GM18508 (cell line): ENCODE measurements at regions not wholly inside any gene's neighbourhood (a gene's known extent, or its start where the extent isn't known, plus 50 kb on each side); places are given as distances from the start of the nearest gene placed in this dataset.
"Not testable (repeated sequence)": the region's sequence is repeated elsewhere in the genome, so short reads cannot be mapped to it uniquely, and the experiment has no call there.

Source experiments
- ATAC-seq: cut with Tn5 transposase; IDR thresholded peaks from one replicate; pipeline ENCODE4 v1.9.1; 2021; ENCODE audit warnings: moderate number of reproducible peaks; ENCODE audit not compliant: insufficient read depth, unreplicated experiment

DNA sequence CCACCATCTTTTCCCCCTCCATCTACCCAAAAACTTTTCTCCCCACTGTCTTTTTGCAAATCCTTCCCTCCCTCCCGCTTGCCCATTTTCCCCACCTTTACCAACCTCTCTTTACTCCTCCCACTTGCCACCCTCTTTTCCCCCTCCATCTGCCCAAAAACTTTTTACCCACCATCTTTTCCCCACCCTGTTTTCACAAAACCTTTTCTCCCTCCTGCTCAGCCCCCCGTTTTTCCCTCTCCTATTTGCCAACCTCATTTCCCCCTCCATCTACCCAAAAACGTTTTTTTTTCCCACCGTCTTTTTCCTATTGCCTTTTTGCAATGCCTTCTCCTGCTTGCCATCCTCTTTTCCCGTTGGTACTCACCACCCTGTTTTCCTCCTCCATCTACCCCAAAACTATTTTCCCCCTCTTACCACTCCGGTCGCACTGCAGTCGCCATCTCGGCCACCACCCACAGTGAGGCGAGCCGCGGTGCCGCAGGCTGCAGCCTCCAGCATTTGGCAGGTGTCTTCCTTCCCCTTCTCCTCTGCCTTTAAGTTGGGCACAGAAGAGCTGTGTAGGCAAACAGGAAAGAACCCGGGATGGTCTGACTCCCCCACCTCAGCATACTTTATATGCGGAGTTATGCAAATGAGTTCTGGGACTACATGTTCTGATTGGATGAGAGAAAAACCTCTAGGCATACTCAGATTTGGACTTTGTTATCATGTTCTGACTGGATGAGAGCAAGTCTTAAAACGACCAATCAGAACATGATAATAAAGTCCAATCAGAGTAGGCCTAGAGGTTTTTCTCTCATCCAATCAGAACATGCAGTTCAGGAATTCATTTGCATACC lies 121.2 kb upstream of the VPREB1 start:
- ATAC-seq = no peak

- no peak for ATAC-seq
Observed at GRCh38 chr22:22122348-22123117, 122.1 kb upstream of the VPREB1 start.

DNA sequence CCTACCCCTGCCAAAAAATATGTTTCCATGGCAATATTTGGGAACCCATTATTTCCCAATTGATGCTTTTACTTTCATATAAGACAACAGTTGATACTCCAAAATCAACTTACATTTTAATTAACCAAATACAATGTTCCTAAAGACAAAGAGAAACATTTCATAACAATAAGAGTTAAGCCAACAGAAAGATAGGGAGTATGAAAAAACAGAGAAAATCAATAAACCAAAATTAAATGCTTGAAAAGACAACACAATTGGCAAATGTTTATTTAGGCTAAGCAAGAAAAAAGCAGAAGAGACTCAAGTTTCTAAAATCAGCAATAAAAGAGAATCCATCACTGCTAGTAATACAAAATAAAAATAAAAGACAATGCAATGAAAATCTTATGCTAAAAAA lies 123.1 kb upstream of the VPREB1 start:
- no peak for ATAC-seq

DNA sequence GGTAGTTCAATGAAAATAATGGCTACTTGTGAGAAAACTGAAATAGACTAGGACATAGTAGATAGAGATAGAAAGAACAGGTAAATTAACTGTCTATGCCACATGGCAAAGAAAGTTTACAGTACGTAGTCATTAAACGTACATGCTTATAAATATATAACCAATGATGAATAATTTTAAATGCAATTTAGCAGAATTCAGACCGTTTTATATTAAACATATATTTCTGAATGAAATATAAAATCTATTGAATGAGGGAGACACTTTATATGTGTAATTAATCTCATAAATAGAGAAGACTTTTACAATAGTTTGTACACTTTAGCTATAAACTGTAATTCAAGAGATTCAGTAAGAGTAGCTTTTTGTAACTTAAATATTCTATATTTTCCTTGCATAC lies 124.4 kb upstream of the VPREB1 start:
- no peak for ATAC-seq

DNA sequence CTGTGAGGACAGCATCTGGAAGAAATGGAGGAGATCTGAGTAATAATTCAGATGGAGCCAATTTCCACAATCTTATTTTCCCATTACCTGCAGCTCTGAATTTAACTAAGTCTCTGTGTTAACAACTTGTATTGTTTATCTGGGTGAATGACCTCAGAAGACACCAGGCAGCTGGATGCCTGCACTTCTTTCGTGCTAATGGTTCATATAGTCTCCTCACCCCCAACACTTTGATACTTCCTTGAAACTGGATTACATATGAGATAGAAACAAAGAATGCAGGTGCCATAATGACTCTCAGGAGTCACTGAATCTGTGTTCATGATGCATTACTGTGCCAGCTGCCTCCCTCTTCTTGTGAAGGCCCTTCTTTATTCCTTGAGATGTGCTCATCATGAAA lies 125.6 kb upstream of the VPREB1 start:
- no peak for ATAC-seq

DNA sequence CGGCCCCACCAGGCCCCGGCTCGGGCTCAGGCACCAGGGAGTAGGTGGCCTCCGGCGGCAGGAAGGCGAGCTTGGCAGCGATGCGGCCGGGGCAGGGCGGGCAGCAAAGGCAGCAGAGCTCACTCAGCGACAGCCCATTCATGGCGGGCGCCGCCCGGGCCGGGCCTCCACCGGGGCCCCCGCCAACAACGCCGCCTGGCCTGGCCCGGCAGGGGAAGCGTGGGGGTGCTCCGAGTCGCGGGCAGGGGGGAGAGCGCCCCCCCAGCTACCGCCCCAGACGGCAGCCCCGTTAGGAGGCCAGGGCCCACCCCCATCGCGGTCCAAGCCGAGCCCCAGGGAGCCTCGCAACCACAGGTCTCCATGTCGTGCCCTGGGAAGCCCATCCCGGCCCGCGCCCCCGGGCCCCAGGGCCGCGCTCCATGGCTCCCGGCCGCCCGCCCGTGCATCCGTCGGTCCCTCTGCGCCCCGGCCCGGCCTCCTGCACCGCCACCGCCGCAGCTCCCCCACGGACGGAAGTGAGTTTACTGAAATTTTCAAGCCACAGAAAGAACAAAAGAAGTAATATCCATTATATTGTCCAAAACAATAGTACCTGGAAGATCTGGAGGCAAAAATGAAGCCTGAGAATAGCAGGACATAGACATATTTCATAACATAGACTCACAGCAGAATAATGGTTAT lies 126.6 kb upstream of the VPREB1 start:
- ATAC-seq = not testable (repeated sequence)

DNA sequence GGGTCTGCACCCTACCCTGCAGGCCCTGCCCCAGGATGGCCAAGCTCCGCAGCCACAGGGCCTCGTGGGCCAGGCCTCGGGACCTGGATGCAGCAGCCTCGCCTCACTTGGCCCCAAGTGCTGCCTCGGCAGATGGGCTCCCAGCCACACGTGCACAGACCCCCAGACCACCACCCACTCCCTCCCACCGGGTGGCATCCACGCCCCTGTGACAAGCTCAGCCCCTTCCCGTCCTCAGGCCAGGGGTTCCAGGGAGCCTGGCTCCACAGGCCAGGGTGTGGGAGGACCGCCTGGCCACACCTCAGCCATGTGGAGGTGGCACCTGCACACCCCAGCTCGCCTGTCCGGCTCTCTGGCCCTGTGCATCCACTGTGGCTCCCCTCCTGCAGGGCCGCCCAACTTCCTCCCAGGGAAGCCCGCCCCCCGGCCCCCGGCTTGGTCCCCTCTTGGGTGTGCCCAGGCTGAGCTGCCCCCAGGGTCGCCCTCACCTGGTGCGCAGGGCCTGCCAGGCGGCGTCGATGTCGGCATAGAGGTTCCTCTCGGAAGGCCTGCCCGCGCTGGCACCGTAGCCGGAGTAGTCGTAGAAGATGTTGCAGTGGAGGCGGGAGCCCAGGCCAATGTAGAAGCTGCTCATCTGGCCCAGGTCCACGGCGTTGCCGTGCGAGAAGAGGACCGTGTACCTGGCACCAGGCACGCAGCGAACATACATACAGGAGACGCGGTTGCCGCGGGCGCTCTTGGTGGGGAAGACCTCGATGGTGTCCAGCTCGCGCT lies 127.4 kb upstream of the VPREB1 start:
- not testable (repeated sequence) for ATAC-seq

DNA sequence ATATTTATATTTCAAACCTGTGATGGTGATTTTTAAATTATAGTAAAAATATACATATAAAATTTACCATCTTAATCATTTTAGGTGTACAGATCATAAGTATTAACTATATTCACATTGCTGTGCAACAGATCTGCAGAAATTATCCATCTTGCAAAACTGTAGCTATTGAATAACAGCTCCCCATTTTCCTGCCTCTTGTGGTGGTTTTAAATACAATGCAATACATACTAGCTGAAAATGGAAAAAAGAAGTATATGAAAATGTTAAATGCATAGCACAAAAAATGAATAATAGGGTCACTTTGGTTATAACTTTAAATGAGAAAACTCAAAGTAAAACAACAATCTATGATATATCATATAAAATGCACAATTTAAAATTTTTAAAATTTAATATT lies 130.9 kb upstream of the VPREB1 start:
- ATAC-seq = no peak

DNA sequence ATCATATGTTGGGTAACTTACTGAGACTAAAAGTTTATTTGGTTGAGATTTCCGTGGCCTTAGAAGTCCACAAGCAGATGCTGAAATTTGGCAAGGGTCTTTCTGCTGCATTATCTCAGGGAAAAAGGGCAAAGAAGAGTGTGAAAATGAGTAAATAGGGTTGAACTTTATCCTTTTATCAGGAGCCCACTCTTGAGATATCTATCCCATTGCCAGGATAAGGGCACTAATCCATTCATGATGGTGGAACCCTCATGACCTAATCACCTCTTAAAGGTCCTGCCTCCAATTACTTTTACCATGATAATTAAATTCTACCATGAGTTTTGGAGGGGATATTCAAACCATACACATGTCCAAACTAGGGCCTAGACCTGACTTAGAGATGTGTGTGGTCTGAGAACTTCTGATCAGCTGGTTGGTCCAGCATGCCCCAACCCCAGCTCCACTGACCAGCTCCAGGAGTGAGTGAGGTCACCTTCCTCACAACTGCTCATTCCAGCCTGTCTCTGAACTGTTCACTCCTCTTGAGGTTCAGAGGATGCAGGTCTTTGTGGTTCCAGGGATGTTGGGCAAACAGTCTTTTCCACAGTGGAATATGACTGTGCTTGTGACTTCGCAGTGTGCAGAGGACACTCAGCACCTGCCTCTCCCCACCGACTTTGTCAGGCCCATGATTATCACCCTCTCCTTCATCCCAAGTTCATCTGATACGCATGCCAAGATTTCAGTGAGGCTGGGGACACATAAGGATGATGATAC lies 130.1 kb upstream of the TOP3B start:
- no peak for ATAC-seq

DNA sequence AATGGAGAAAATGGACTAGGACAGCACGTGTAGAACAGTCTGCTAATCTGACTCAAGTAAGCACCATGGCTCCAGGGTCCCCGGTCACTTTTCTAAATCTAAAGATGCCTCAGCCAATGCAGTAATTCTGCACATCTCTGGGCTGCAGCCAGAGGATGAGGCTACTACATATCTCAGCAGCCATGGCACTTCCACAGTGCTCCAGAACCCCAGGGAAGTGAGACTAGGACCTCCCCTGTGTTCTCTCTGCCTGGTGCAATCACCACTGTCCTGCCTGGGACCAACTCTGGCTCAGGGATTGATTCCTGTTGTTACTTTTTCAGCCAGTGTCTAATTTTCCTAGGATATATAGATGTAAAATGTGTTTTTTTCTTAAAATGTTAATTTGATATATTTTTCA lies 129.4 kb upstream of the TOP3B start:
- no peak for ATAC-seq

GRCh38 chr22:22111267-22111751 lies 128.7 kb upstream of the TOP3B start:
- ATAC-seq = peak; percentile 48

GRCh38 chr22:22110548-22111266 lies 128.1 kb upstream of the TOP3B start:
- peak; percentile 49 for ATAC-seq

DNA sequence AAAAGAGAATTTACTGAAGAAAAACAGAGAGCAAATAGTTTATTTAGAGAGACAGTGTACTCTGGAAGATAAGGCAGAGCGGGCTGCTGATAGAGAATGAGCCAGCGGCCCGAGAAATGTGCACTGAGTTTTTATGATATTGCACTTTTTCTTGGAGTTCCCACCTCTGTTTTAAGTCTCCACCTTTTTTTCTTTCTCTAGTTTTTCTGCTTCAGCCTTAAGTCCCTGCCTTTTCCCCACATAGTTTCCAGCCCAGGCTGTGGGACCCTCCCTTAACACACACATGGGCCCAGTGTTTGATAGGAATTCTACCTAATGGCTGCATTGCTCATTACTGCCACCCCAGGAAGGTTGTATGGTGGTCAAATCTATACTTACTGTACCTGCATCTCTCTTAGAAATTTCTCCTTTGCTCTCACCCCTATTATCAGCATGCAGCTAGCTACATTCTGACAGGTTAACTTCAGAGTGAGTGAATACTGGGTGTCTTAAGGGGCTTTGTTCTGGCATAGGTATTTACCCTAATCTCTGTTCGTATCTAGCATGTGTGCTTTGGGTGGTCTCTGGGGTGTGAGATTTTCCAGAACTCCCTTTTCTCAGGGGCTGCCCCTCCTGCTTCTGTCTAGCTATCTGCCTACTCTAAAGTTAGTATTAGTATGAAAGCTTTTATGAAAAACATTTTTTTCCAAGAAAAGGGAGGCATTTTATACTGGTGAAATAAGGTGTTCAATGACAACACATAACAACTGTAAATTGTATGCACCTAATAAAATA lies 127.3 kb upstream of the TOP3B start:
- no peak for ATAC-seq

DNA sequence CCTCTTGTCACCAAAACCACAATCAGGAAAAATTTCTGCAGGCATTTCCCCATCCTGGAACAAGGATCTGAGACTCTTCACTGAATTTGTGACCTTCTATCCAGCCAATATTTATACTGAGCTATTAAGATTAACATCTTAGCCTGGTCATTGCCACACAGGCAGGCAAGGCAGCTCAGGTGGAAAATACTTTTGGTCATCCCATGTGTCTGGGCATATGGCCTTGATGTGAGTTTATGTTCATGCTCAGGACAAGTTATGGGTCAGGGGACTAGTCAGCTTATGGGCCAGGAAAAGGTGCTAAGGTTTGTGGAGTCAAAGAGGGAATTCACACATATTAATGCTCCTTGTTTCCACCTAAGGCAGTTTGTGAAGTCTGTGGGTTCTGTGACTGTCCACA lies 124.3 kb upstream of the TOP3B start:
- ATAC-seq = no peak

DNA sequence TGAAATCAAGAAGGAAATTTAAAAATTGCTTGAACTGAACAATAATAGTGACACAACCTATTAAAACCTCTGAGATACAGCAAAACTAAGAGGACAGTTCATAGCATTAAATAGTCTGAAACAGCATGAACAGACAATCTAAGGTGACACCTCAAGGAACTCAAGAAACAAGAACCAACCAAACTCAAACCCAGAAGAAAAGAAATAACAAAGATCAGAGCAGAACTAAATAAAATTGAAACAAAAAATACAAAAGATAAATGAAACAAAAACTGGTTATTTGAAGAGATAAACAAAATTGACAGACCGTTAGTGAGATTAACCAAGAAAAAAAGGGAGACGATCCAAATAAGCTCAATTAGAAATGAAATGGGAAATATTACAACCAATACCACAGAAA lies 122.8 kb upstream of the TOP3B start:
- no peak for ATAC-seq

GRCh38 chr22:22103078-22103875 lies 120.7 kb upstream of the TOP3B start:
- no peak for ATAC-seq
